Glomerular visceral epithelial cell (primary cell): ENCODE measurements at regions not wholly inside any gene's neighbourhood (a gene's known extent, or its start where the extent isn't known, plus 50 kb on each side); places are given as distances from the start of the nearest gene placed in this dataset.
"Not testable (repeated sequence)": the region's sequence is repeated elsewhere in the genome, so short reads cannot be mapped to it uniquely, and the experiment has no call there.

Experiments used
- DNase-seq: peaks from one replicate; pipeline ENCODE4 v3.0.0-alpha.2; 2016; ENCODE audit errors: extremely low spot score

DNA sequence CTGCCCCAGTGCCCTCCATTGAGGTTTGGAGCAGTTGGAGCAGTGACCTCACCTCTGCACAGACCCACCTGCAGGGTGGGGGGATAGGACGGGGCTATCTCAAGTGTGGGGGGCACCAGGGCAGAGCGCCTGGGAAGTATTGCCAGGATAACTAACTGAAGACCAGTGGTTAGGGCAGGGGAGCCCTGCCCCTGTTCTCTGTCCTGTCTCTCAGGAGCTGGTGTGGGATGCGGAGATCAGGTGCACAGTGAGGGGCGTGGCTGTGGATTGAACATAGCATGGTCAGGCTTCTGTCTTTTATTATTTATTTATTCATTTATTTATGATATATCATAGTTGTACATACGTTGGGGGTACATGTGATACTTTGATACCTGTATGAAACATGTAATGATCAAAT is 256.6 kb downstream of the GADD45G start:
- not testable (repeated sequence) for DNase-seq

GRCh38 chr9:89862316-89862715 is 257.5 kb downstream of the GADD45G start:
- DNase-seq: no peak

- DNase-seq: no peak
These were observed 258.3 kb downstream of the GADD45G start for GRCh38 chr9:89863141-89863540.

DNA sequence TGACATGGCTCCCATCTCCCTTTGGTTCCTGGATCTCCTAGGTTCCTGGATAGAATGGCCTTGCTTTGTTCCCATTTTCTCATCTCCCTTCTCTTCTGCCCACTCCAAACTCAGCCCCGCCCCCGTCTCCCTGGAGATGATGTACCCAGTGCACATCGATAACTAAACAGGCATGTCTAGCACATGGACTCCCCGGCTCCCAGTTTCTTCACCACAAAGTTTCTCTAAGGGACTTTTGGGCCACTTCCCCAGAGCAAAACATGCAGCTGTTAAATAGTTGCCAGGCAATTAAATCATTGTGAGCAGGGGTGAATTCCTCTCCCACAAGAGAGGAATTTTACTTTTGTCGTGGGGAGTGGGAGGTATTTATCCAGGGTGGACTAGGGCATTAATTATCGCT is 259.0 kb downstream of the GADD45G start:
- no peak for DNase-seq

- DNase-seq: no peak
These were observed 259.4 kb downstream of the GADD45G start for GRCh38 chr9:89864257-89864656.

GRCh38 chr9:89864731-89865130 is 259.9 kb downstream of the GADD45G start:
- DNase-seq: no peak

DNA sequence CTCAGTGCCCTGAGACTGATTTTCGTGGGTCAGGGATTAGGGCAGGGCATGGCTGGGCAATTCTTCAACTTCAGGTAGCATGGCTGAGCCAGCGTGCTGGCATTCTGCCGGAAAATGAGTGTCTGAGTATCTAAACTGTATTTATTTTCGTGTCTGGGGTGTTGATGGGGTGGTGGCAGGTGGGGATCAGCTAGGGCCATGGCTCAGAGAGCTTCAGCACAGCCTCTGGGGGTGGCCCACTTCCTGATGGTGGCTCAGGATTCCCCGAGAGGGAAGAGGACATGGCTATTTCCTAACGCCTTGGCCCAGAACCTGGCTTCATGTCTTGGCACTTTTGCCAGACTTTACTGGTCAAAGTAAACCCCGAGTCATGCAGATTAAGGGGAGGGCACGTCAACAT is 260.5 kb downstream of the GADD45G start:
- DNase-seq: no peak

DNA sequence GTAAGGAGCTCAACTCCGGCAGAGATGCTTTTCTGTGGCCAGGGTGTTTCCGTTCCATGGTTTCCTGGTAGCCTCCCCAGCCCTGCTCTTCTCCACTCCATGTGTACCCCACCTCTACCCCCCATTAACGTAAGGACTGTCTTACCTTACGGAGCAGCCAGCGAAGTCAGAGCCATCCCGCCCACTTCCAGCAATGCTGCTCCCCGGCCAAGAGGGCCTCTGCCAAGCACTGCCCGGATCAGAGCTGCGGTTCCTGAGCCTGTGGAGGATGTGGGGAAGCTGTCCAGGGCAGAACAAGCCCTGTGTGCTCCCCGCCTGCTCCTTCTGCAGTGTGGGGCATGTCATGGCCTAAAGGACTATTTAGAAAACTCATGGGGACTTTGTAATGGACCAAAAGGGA is 261.2 kb downstream of the GADD45G start:
- no peak for DNase-seq

DNA sequence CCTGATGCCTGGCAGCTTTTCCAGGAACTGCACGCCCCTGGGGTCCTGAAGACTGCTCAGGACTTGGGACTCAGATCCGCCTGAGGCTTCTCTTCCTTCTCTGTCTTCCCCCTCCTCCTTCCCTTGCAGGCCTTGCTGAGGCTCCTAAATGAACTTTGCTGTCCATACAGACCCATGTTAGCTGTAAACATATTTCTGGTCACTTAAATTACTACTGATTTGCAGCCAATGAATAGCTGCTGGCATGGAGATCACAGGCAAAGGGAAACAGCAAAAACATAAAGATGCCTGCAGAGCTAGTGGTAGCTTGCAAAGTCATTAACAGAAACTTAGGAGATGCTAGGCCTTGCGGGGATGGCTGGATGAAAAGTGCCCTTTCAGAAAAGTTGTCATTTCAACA is 261.9 kb downstream of the GADD45G start:
- no peak for DNase-seq

- no peak for DNase-seq
These were observed 263.3 kb downstream of the GADD45G start for GRCh38 chr9:89868100-89868499.

GRCh38 chr9:89869793-89870580 is 265.2 kb downstream of the GADD45G start:
- no peak for DNase-seq

- DNase-seq: no peak
These were observed 267.1 kb downstream of the GADD45G start for GRCh38 chr9:89871871-89872331.

- DNase-seq: no peak
These were observed 267.7 kb downstream of the GADD45G start for GRCh38 chr9:89872426-89872912.

GRCh38 chr9:89872913-89873707 is 268.3 kb downstream of the GADD45G start:
- no peak for DNase-seq

- DNase-seq: no peak
These were observed 269.0 kb downstream of the GADD45G start for GRCh38 chr9:89873801-89874200.

DNA sequence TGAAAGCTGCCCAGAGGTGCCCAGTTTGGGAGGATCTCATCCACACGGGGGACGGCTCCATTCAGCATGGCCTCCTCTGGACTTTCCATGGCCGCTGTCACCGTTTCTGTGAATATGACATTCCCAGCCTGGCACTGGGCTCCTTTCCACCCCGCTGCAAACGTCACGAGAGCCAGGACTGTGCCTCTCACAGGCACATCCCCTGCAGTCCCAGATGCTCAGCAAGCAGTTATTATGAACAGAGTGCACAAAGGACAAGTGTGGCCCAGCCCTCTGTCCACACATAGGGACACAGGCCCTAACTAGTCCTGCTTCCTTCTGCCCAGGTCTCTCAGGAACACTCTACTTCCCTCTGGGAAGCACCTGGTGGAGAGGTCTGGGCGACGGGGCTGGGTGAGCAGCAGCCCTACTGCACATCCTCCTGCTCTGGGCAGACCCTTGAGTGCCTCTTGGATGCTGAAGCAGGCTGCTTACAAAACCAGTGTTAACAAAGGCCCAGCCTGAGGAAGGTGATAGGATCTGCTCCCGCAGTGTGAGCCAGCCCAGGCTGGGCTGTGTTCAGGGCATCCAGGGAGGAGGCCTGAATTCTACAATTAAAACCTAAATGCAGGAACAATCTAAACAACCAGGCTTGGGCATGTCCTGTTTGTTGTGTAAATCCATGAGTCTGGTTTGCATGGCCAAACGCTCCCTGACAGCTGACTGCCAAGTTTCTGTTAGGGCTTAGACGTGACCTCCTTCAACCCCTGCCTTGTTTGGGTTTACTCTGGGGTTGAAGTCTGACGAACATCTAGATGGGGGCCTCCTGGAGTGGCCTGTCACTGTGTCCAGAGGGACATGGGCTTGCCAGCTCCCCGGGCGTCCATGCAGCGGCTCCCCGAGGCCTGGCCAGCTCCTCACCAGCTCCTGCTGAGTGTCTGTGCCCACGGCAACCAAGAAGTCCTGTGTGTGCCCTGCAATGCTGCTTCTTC is 269.8 kb downstream of the GADD45G start:
- no peak for DNase-seq

DNA sequence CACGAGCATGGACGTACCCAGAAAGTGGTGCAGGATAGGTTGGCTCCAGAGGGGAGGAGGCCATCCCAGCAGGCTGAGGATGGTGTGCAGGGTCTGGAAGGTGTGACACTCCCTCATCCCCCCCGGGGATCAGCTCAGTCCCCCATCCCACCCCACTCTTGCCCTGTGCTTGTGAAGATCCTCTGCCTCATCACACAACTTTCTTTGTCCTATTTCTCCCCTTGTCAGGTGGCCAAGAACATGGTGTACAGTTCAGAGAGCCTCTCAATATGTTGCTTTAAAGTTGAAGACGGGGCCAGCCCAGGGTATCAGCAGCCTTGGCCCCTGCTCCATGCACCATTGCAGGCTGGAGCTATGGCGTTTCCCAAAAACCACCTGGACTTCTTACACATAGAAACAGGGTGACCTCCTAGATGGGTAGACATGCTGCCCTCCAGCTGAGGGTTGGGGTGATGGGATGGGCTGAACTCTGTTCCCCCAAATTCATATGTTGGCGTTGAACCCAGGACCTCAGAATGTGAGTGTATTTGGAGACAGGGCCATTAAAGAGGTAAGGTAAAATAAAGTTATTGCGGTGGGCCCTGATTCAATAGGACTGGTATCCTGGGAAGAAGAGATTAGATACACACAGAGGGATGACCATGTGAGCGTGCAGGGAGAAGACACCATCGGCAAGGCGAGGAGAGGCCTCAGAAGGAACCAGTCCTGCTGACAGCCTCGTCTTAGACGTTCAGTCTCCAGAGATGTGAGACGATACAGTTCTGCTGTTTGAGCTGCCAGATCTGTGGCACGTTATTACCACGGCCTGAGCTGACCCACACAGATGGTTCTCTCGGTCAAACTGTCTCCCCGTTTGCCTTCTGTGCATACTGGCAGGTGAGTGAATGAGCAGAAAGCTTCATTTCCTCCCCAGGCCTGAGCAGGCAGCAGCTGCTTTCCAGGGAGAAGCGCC is 272.5 kb downstream of the GADD45G start:
- no peak for DNase-seq

DNA sequence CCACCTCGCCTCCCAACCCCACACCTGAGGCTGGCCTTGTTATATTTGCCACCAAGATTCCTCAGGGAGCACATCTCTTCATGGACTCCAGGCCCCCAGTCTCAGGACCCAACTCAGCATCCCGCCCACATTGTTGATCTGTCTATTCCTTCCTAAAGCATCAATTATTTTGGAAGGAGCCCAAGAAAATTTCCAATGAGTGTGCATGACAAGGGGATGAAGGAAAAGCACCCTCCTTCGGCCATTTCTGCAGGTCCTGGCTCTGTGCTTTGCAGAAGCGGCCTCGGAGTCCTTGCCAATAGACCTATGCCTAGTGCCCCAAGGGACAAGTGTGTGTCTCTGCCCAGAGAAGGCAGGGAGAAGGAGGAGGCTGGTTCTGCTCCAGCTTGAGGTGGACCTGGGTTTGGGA is 273.2 kb downstream of the GADD45G start:
- no peak for DNase-seq

- DNase-seq: no peak
These were observed 273.9 kb downstream of the GADD45G start for GRCh38 chr9:89878687-89879086.

- DNase-seq: no peak
These were observed 274.5 kb downstream of the GADD45G start for GRCh38 chr9:89879276-89879675.

DNA sequence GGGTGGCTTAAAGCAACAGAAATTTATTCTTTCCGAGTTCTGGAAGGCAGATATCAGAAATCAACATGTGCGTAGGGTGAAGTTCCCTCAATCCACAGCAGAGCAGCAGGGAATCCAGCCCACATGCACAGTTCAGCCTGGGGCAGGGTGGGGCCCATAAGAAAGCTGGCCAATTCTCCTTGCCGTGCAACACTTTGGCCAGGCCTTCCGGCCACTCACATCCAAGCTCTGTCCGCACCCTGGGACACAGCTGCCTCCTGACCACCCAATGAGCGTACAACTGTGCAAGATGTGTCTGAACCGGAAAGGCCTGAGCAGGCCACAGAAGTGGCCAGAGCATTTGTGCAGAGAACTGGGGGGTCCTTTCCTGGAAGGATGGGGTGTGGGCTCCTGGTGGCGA is 274.9 kb downstream of the GADD45G start:
- DNase-seq: no peak
